Small intestine (tissue), 7 donors: ENCODE measurements at regions not wholly inside any gene's neighbourhood (a gene's known extent, or its start where the extent isn't known, plus 50 kb on each side); places are given as distances from the start of the nearest gene placed in this dataset.
"Not testable (repeated sequence)": the region's sequence is repeated elsewhere in the genome, so short reads cannot be mapped to it uniquely, and the experiment has no call there.

Experiments
- DNase-seq, 2 donors: peaks; one replicate each; pipeline versions ENCODE4 v3.0.0 to v3.0.0-alpha.2; 2013
- FAIRE-seq: peaks from 2 replicates; lab custom pipeline; 2012; peaks lifted over from hg19 to GRCh38; lab: Jason Lieb, UNC
- H3K27ac ChIP-seq, 3 donors: one replicate each; pipeline ENCODE4 v1.5.1; 2013; ENCODE audit warnings: low read length in 2 of 3, mild to moderate bottlenecking in 2 of 3, control low read depth in 1 of 3, inconsistent platforms in 1 of 3, low read depth in 1 of 3, moderate library complexity in 1 of 3
- H3K27me3 ChIP-seq, 3 donors: one replicate each; pipeline ENCODE4 v1.6.1; 2013; ENCODE audit warnings: low read length in 3 of 3, inconsistent platforms in 1 of 3; ENCODE audit not compliant: control insufficient read depth in 3 of 3, insufficient read depth in 3 of 3
- H3K36me3 ChIP-seq, 3 donors: one replicate each; pipeline ENCODE4 v1.6.1; 2013; ENCODE audit warnings: low read length in 3 of 3, inconsistent platforms in 1 of 3, low read depth in 1 of 3, mild to moderate bottlenecking in 1 of 3, moderate library complexity in 1 of 3; ENCODE audit not compliant: control insufficient read depth in 3 of 3, insufficient read depth in 2 of 3
- H3K4me1 ChIP-seq, 3 donors: one replicate each; pipeline ENCODE4 v1.6.1; 2013; ENCODE audit warnings: low read length in 2 of 3, inconsistent platforms in 1 of 3, low read depth in 1 of 3, mild to moderate bottlenecking in 1 of 3, moderate library complexity in 1 of 3; ENCODE audit not compliant: control insufficient read depth in 3 of 3, insufficient read depth in 2 of 3
- H3K4me3 ChIP-seq, 3 donors: one replicate each; pipeline ENCODE4 v1.5.1; 2013; ENCODE audit warnings: low read length in 3 of 3, control low read depth in 1 of 3, inconsistent platforms in 1 of 3, low read depth in 1 of 3, mild to moderate bottlenecking in 1 of 3, moderate library complexity in 1 of 3
- H3K9me3 ChIP-seq, 2 donors: one replicate each; pipeline ENCODE4 v1.6.1; 2013; ENCODE audit warnings: low read depth in 1 of 2, low read length in 1 of 2; ENCODE audit not compliant: control insufficient read depth in 2 of 2, insufficient read depth in 1 of 2
- WGBS, 3 donors: extraction: QIAGEN DNeasy Blood & Tissue Kit; methylation state at CpG; one replicate each; pipeline ENCODE4 v1.1.7; 2013; 5-methylcytosine and 5-hydroxymethylcytosine counted together
- donor health status: healthy with polysubstance abuse.
- donor health status: control.
- donor health status: control.
- donor health status: Bipolar disorder and iron deficiency.
- donor health status: healthy.

GRCh38 chr22:49512487-49513165 lies 315.0 kb downstream of the BRD1 start:
- Histone ChIP-seq H3K9me3 (peaks cover 0 to 3% of the 10 kb centered on the region in 2 donors), H3K27ac (no peak overlapping the region), H3K36me3 (no peaks in the 10 kb centered on the region), H3K4me1 (no peaks in the 10 kb centered on the region), H3K27me3 (no peaks in the 10 kb centered on the region), H3K4me3 (no peak overlapping the region)
- no peak for FAIRE-seq
- 80 to 87% (median 81%) methylated on average over 13 of the region's 13 CpGs for WGBS, 3 donors
- no peak for DNase-seq

GRCh38 chr22:49511393-49512189 lies 316.1 kb downstream of the BRD1 start:
- not testable (repeated sequence) for H3K4me1 ChIP-seq, H3K4me3 ChIP-seq, FAIRE-seq, H3K27me3 ChIP-seq, H3K9me3 ChIP-seq, H3K36me3 ChIP-seq
- 84 to 91% (median 85%) methylated on average over 5 of the region's 5 CpGs for WGBS, 3 donors
- peak in 1 of 2 donors; percentile 18 for DNase-seq
- peak overlapping the region in 1 of 3 donors; percentile 65 for H3K27ac ChIP-seq

- 66 to 87% (median 76%) methylated on average over 1 of the region's 1 CpG for WGBS, 3 donors
- Histone ChIP-seq H3K9me3 (peaks cover 0 to 3% of the 10 kb centered on the region in 2 donors), H3K36me3 (no peaks in the 10 kb centered on the region), H3K27ac (no peak overlapping the region), H3K27me3 (no peaks in the 10 kb centered on the region), H3K4me1 (no peaks in the 10 kb centered on the region), H3K4me3 (no peak overlapping the region)
- no peak for FAIRE-seq
- DNase-seq = no peak
Observed at GRCh38 chr22:49510718-49511117, 317.0 kb downstream of the BRD1 start.

DNA sequence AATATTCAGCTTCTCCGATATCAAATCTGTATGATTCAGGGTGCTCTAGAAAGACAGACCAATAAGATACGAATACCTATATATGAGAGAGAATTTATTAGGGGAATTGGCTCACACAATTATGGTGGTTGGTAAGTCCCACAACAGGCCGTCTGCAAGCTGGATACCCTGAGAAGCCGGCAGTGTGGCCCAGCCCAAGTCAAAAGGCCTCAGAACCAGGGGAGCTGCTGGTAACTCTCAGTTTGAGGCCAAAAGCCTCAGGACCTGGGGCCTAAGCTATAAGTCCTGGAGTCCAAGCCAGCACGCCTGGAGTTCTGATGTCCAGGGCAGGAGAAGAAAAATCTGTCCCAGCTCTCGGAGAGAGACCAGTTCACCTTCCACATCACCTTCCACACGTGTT lies 318.7 kb downstream of the BRD1 start:
- DNase-seq (no peak), FAIRE-seq (no peak)
- no peak overlapping the region for H3K27ac ChIP-seq
- 83 to 92% (median 86%) methylated on average over 7 of the region's 7 CpGs for WGBS, 3 donors
- H3K27me3 ChIP-seq = no peaks in the 10 kb centered on the region
- H3K36me3 ChIP-seq = no peaks in the 10 kb centered on the region
- H3K4me3 ChIP-seq = no peak overlapping the region
- peaks cover 0 to 3% of the 10 kb centered on the region in 2 donors for H3K9me3 ChIP-seq
- no peaks in the 10 kb centered on the region for H3K4me1 ChIP-seq

GRCh38 chr22:49508561-49508960 lies 319.1 kb downstream of the BRD1 start:
- Histone ChIP-seq H3K27me3 (no peaks in the 10 kb centered on the region), H3K9me3 (peaks cover 0 to 3% of the 10 kb centered on the region in 2 donors), H3K27ac (no peak overlapping the region), H3K4me1 (no peaks in the 10 kb centered on the region), H3K36me3 (no peaks in the 10 kb centered on the region), H3K4me3 (no peak overlapping the region)
- 89 to 92% (median 91%) methylated on average over 9 of the region's 9 CpGs for WGBS, 3 donors
- FAIRE-seq (no peak), DNase-seq (no peak)

DNA sequence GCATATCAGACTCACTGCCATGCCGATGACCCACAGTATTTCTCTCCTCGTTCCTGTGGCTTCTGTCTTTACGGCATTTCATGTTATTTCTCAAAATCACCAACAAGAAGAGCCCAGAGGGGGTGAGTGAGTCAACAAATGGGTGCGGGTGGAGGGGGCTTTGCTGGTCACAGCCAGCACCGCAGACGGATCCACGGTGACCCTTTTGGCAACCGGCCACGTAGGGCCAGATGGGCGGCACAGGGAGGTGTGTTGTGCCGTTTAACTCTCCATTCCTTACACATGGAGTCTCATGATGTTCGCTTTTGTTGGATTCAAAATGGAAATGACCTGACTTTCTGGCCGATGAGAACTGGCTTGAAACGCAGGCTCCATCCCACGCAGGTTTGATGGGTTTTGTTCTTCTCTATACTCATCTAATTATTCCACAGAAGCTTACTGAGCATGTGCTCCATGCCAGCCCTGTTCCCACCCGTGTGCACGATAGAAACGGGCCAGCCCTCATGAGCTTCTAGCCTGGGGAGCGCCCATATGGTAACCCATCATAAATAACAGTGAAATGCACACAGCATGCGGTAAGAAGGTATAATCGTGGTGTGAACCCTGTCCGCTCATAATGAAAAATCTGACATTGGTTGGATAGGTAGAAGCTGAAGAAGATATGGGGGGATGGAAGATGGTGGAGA lies 319.9 kb downstream of the BRD1 start:
- Histone ChIP-seq H3K27me3 (no peaks in the 10 kb centered on the region), H3K4me3 (no peak overlapping the region), H3K4me1 (no peaks in the 10 kb centered on the region), H3K9me3 (peaks cover 0 to 3% of the 10 kb centered on the region in 2 donors), H3K36me3 (no peaks in the 10 kb centered on the region), H3K27ac (no peak overlapping the region)
- no peak for DNase-seq
- FAIRE-seq = no peak
- 89 to 94% (median 92%) methylated on average over 22 of the region's 22 CpGs for WGBS, 3 donors

DNA sequence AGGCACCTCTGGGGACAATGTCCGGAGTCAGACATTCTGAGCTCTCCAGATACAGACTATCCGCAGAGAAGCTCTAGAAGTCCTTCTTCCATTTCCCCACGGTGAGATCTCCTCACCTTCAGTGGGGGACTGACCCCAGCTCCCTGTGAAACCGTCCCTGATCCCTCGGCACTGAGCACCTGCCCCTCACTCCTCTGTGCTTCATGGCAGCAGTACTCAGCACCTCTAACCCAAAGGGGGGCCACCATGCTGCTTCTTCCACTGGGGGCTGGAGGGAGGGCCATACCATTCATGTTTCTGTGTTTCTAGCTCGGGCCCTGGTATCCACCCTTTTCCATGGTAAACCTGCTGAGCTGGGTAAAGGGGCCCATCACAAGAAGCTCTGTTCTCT lies 321.7 kb downstream of the BRD1 start:
- H3K4me1 ChIP-seq = no peaks in the 10 kb centered on the region
- H3K9me3 ChIP-seq = no peaks in the 10 kb centered on the region
- no peak for FAIRE-seq
- H3K27me3 ChIP-seq = no peaks in the 10 kb centered on the region
- no peaks in the 10 kb centered on the region for H3K36me3 ChIP-seq
- H3K27ac ChIP-seq = no peak overlapping the region
- 80 to 93% (median 83%) methylated on average over 6 of the region's 6 CpGs for WGBS, 3 donors
- H3K4me3 ChIP-seq = no peak overlapping the region
- DNase-seq = no peak

DNA sequence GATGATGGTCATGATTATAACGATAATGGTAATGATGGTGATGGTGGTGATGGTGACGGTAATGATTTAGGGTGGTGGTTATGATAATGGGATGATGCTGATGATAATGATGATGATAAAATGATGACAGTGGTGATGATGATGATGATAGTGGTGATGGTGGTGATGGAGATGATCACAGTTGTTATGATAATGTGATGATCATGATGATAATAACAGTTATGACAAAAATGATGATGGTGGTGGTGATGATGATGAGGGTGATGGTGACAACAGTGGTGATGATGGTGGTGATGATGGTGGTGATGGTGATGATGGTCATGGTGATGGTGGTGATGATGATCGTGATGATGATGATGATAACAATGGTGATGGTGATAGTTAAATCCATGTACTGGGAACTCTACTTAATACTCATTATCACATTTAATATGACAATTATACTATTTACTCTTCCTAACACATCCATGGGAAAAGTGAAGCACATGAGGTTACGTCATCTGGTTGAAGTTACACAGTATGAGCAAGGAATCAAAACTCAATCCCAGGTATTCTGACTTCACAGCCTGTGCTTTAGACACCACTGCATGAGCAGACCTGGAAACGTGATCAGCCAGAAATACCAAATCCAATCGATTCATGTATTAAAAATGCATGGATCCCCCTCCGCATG lies 322.2 kb downstream of the BRD1 start:
- no peak overlapping the region for H3K4me3 ChIP-seq
- no peak for DNase-seq
- H3K27me3 ChIP-seq = no peaks in the 10 kb centered on the region
- WGBS, 3 donors = 91 to 95% (median 93%) methylated on average over 7 of the region's 7 CpGs
- no peaks in the 10 kb centered on the region for H3K9me3 ChIP-seq
- no peak overlapping the region for H3K27ac ChIP-seq
- FAIRE-seq = no peak
- no peaks in the 10 kb centered on the region for H3K4me1 ChIP-seq
- H3K36me3 ChIP-seq = no peaks in the 10 kb centered on the region
